ENCODE measurements at regions not wholly inside any gene's neighbourhood (a gene's known extent, or its start where the extent isn't known, plus 50 kb on each side); places are given as distances from the start of the nearest gene placed in this dataset.

- Histone ChIP-seq H3K36me3 (ENCODE audit: control insufficient read depth, insufficient read depth, low read length) (no peaks in the 10 kb centered on the region), H3K9me3 (ENCODE audit: control insufficient read depth, low read length) (no peaks in the 10 kb centered on the region), H3K4me1 (ENCODE audit: control insufficient read depth, insufficient read depth, low read length) (no peaks in the 10 kb centered on the region), H3K27me3 (ENCODE audit: control insufficient read depth, insufficient read depth, low read length, poor library complexity, severe bottlenecking) (no peaks in the 10 kb centered on the region), H3K4me3 (ENCODE audit: insufficient read depth, low read depth, low read length) (no peak overlapping the region), H3K27ac (ENCODE audit: insufficient read depth, low read depth, low read length, poor library complexity, severe bottlenecking) (no peak overlapping the region)
- WGBS, 2 experiments: 96 to 100% methylated on average over 1 to 2 of the region's 2 CpGs
These were observed 201.7 kb downstream of the SNAPC1 start for GRCh38 chr14:61963926-61964325.

- Histone ChIP-seq H3K27ac (ENCODE audit: insufficient read depth, low read depth, low read length, poor library complexity, severe bottlenecking) (no peak overlapping the region), H3K4me3 (ENCODE audit: insufficient read depth, low read depth, low read length) (no peak overlapping the region), H3K4me1 (ENCODE audit: control insufficient read depth, insufficient read depth, low read length) (no peaks in the 10 kb centered on the region), H3K36me3 (ENCODE audit: control insufficient read depth, insufficient read depth, low read length) (no peaks in the 10 kb centered on the region), H3K27me3 (ENCODE audit: control insufficient read depth, insufficient read depth, low read length, poor library complexity, severe bottlenecking) (no peaks in the 10 kb centered on the region), H3K9me3 (ENCODE audit: control insufficient read depth, low read length) (no peaks in the 10 kb centered on the region)
- WGBS, 2 experiments: 94 to 100% methylated on average over 2 of the region's 2 CpGs
These were observed 203.0 kb downstream of the SNAPC1 start for GRCh38 chr14:61965030-61965745.

GRCh38 chr14:61968207-61968606 lies 206.0 kb downstream of the SNAPC1 start:
- no peak overlapping the region for H3K4me3 ChIP-seq (ENCODE audit: insufficient read depth, low read depth, low read length)
- no peaks in the 10 kb centered on the region for H3K36me3 ChIP-seq (ENCODE audit: control insufficient read depth, insufficient read depth, low read length)
- 91 to 92% methylated on average over 2 of the region's 2 CpGs for WGBS, 2 experiments
- no peak overlapping the region for H3K27ac ChIP-seq (ENCODE audit: insufficient read depth, low read depth, low read length, poor library complexity, severe bottlenecking)
- H3K9me3 ChIP-seq (ENCODE audit: control insufficient read depth, low read length): no peaks in the 10 kb centered on the region
- no peaks in the 10 kb centered on the region for H3K4me1 ChIP-seq (ENCODE audit: control insufficient read depth, insufficient read depth, low read length)
- no peaks in the 10 kb centered on the region for H3K27me3 ChIP-seq (ENCODE audit: control insufficient read depth, insufficient read depth, low read length, poor library complexity, severe bottlenecking)

GRCh38 chr14:61972711-61973110 lies 210.5 kb downstream of the SNAPC1 start:
- Histone ChIP-seq H3K27ac (ENCODE audit: insufficient read depth, low read depth, low read length, poor library complexity, severe bottlenecking) (no peak overlapping the region), H3K4me1 (ENCODE audit: control insufficient read depth, insufficient read depth, low read length) (no peaks in the 10 kb centered on the region), H3K36me3 (ENCODE audit: control insufficient read depth, insufficient read depth, low read length) (no peaks in the 10 kb centered on the region), H3K27me3 (ENCODE audit: control insufficient read depth, insufficient read depth, low read length, poor library complexity, severe bottlenecking) (no peaks in the 10 kb centered on the region), H3K9me3 (ENCODE audit: control insufficient read depth, low read length) (no peaks in the 10 kb centered on the region), H3K4me3 (ENCODE audit: insufficient read depth, low read depth, low read length) (no peak overlapping the region)
- 81 to 83% methylated on average over 2 of the region's 3 CpGs for WGBS, 2 experiments

GRCh38 chr14:61973981-61974380 lies 211.8 kb downstream of the SNAPC1 start:
- Histone ChIP-seq H3K27me3 (ENCODE audit: control insufficient read depth, insufficient read depth, low read length, poor library complexity, severe bottlenecking) (no peaks in the 10 kb centered on the region), H3K9me3 (ENCODE audit: control insufficient read depth, low read length) (no peaks in the 10 kb centered on the region), H3K4me1 (ENCODE audit: control insufficient read depth, insufficient read depth, low read length) (no peaks in the 10 kb centered on the region), H3K4me3 (ENCODE audit: insufficient read depth, low read depth, low read length) (no peak overlapping the region), H3K27ac (ENCODE audit: insufficient read depth, low read depth, low read length, poor library complexity, severe bottlenecking) (no peak overlapping the region), H3K36me3 (ENCODE audit: control insufficient read depth, insufficient read depth, low read length) (no peaks in the 10 kb centered on the region)
- 96 to 97% methylated on average over 5 of the region's 5 CpGs for WGBS, 2 experiments

- H3K27ac ChIP-seq (ENCODE audit: insufficient read depth, low read depth, low read length, poor library complexity, severe bottlenecking): no peak overlapping the region
- no peak overlapping the region for H3K4me3 ChIP-seq (ENCODE audit: insufficient read depth, low read depth, low read length)
These were observed 215.0 kb downstream of the SNAPC1 start for GRCh38 chr14:61977217-61977616.

GRCh38 chr14:61988240-61988639 lies 226.0 kb downstream of the SNAPC1 start:
- Histone ChIP-seq H3K27ac (ENCODE audit: insufficient read depth, low read depth, low read length, poor library complexity, severe bottlenecking) (no peak overlapping the region), H3K4me3 (ENCODE audit: insufficient read depth, low read depth, low read length) (no peak overlapping the region), H3K4me1 (ENCODE audit: control insufficient read depth, insufficient read depth, low read length) (no peaks in the 10 kb centered on the region), H3K36me3 (ENCODE audit: control insufficient read depth, insufficient read depth, low read length) (no peaks in the 10 kb centered on the region), H3K9me3 (ENCODE audit: control insufficient read depth, low read length) (no peaks in the 10 kb centered on the region), H3K27me3 (ENCODE audit: control insufficient read depth, insufficient read depth, low read length, poor library complexity, severe bottlenecking) (no peaks in the 10 kb centered on the region)
- WGBS, 2 experiments: 75 to 83% methylated on average over 1 of the region's 2 CpGs

More at GRCh38 chr14:61977217-61977616, 215.0 kb downstream of the SNAPC1 start:
- Histone ChIP-seq H3K27me3 (ENCODE audit: control insufficient read depth, insufficient read depth, low read length, poor library complexity, severe bottlenecking) (no peaks in the 10 kb centered on the region), H3K36me3 (ENCODE audit: control insufficient read depth, insufficient read depth, low read length) (no peaks in the 10 kb centered on the region), H3K9me3 (ENCODE audit: control insufficient read depth, low read length) (no peaks in the 10 kb centered on the region), H3K4me1 (ENCODE audit: control insufficient read depth, insufficient read depth, low read length) (no peaks in the 10 kb centered on the region)

- H3K27me3 ChIP-seq (ENCODE audit: control insufficient read depth, insufficient read depth, low read length, poor library complexity, severe bottlenecking): no peaks in the 10 kb centered on the region
- WGBS, 2 experiments: 87 to 88% methylated on average over 8 of the region's 8 CpGs
- H3K4me3 ChIP-seq (ENCODE audit: insufficient read depth, low read depth, low read length): no peak overlapping the region
- no peaks in the 10 kb centered on the region for H3K36me3 ChIP-seq (ENCODE audit: control insufficient read depth, insufficient read depth, low read length)
- H3K9me3 ChIP-seq (ENCODE audit: control insufficient read depth, low read length): no peaks in the 10 kb centered on the region
- H3K27ac ChIP-seq (ENCODE audit: insufficient read depth, low read depth, low read length, poor library complexity, severe bottlenecking): no peak overlapping the region
- H3K4me1 ChIP-seq (ENCODE audit: control insufficient read depth, insufficient read depth, low read length): no peaks in the 10 kb centered on the region
These were observed 229.9 kb downstream of the SNAPC1 start for GRCh38 chr14:61992139-61992538.

- Histone ChIP-seq H3K4me3 (ENCODE audit: insufficient read depth, low read depth, low read length) (no peak overlapping the region), H3K27me3 (ENCODE audit: control insufficient read depth, insufficient read depth, low read length, poor library complexity, severe bottlenecking) (no peaks in the 10 kb centered on the region), H3K9me3 (ENCODE audit: control insufficient read depth, low read length) (no peaks in the 10 kb centered on the region), H3K36me3 (ENCODE audit: control insufficient read depth, insufficient read depth, low read length) (no peaks in the 10 kb centered on the region), H3K4me1 (ENCODE audit: control insufficient read depth, insufficient read depth, low read length) (no peaks in the 10 kb centered on the region), H3K27ac (ENCODE audit: insufficient read depth, low read depth, low read length, poor library complexity, severe bottlenecking) (no peak overlapping the region)
- WGBS, 2 experiments: 91 to 93% methylated on average over 1 to 2 of the region's 2 CpGs
These were observed 230.7 kb downstream of the SNAPC1 start for GRCh38 chr14:61992926-61993325.

- Histone ChIP-seq H3K9me3 (ENCODE audit: control insufficient read depth, low read length) (no peaks in the 10 kb centered on the region), H3K4me3 (ENCODE audit: insufficient read depth, low read depth, low read length) (no peak overlapping the region), H3K4me1 (ENCODE audit: control insufficient read depth, insufficient read depth, low read length) (no peaks in the 10 kb centered on the region), H3K27ac (ENCODE audit: insufficient read depth, low read depth, low read length, poor library complexity, severe bottlenecking) (no peak overlapping the region), H3K27me3 (ENCODE audit: control insufficient read depth, insufficient read depth, low read length, poor library complexity, severe bottlenecking) (no peaks in the 10 kb centered on the region), H3K36me3 (ENCODE audit: control insufficient read depth, insufficient read depth, low read length) (no peaks in the 10 kb centered on the region)
- WGBS, 2 experiments: 95 to 100% methylated on average over 1 of the region's 1 CpG
These were observed 232.4 kb downstream of the SNAPC1 start for GRCh38 chr14:61994589-61994988.

GRCh38 chr14:61996753-61997152 lies 234.5 kb downstream of the SNAPC1 start:
- Histone ChIP-seq H3K4me1 (ENCODE audit: control insufficient read depth, insufficient read depth, low read length) (no peaks in the 10 kb centered on the region), H3K36me3 (ENCODE audit: control insufficient read depth, insufficient read depth, low read length) (no peaks in the 10 kb centered on the region), H3K4me3 (ENCODE audit: insufficient read depth, low read depth, low read length) (no peak overlapping the region), H3K27ac (ENCODE audit: insufficient read depth, low read depth, low read length, poor library complexity, severe bottlenecking) (no peak overlapping the region), H3K9me3 (ENCODE audit: control insufficient read depth, low read length) (no peaks in the 10 kb centered on the region), H3K27me3 (ENCODE audit: control insufficient read depth, insufficient read depth, low read length, poor library complexity, severe bottlenecking) (no peaks in the 10 kb centered on the region)
- WGBS, 2 experiments: 93 to 98% methylated on average over 4 of the region's 4 CpGs

Data from ectodermal cell (in vitro differentiated cells).